ENCODE measurements at regions not wholly inside any gene's neighbourhood (a gene's known extent, or its start where the extent isn't known, plus 50 kb on each side); places are given as distances from the start of the nearest gene placed in this dataset.

GRCh38 chr11:97506076-97506759 is 1116.4 kb downstream of the JRKL start:
- no peak overlapping the region for H4K5ac ChIP-seq (ENCODE audit: low read depth, low read length)
- no peaks in the 10 kb centered on the region for H3K9me1 ChIP-seq (ENCODE audit: insufficient read depth, low read length)
- no peak overlapping the region for H2BK120ac ChIP-seq (ENCODE audit: low read depth, low read length)
- no peak overlapping the region for H3K18ac ChIP-seq (ENCODE audit: low read depth, low read length)
- H3K4ac ChIP-seq (ENCODE audit: low read depth, low read length), result no peak overlapping the region
- TF ChIP-seq MXI1 (IDR thresholded peaks at IDR 0.05; ENCODE audit: borderline replicate concordance, low read depth, low read length), result no peak
- no peak for TF ChIP-seq POLR2A (IDR thresholded peaks at IDR 0.05; ENCODE audit: low read depth, low read length)
- no peak for TF ChIP-seq BHLHE40 (IDR thresholded peaks at IDR 0.05; ENCODE audit: low read depth, low read length)
- no peak for TF ChIP-seq USF2 (IDR thresholded peaks at IDR 0.05; ENCODE audit: low read depth, low read length)
- TF ChIP-seq RCOR1 (IDR thresholded peaks at IDR 0.05; ENCODE audit: insufficient replicate concordance, low read length), result no peak
- TF ChIP-seq CTCF (conservative IDR thresholded peaks at IDR 0.05; ENCODE audit: low read depth, low read length), result no peak
- TF ChIP-seq CEBPB (IDR thresholded peaks at IDR 0.05; ENCODE audit: low read depth, low read length), result no peak
- no peak for TF ChIP-seq CHD1 (IDR thresholded peaks at IDR 0.05; ENCODE audit: low read depth, low read length)
- TF ChIP-seq FOS (IDR thresholded peaks at IDR 0.05; ENCODE audit: low read depth, low read length), result no peak
- TF ChIP-seq MAFK (IDR thresholded peaks at IDR 0.05; ENCODE audit: low read depth, low read length), result no peak
- H4K8ac ChIP-seq (ENCODE audit: low read depth in 2 of 2, low read length in 2 of 2), result no peak overlapping the region
- no peak overlapping the region for H3K9ac ChIP-seq (ENCODE audit: low read depth, low read length)
- H2BK5ac ChIP-seq (ENCODE audit: low read depth, low read length, poor library complexity, severe bottlenecking), result no peak overlapping the region
- H4K91ac ChIP-seq (ENCODE audit: insufficient read depth, low read depth, low read length), result no peak overlapping the region
- ChIA-PET POLR2A (ENCODE audit: unreplicated experiment) (no interaction called here), CTCF (no interaction called here)
- no peaks in the 10 kb centered on the region for H3K79me1 ChIP-seq (ENCODE audit: low read depth in 1 of 2, low read length in 2 of 2)
- ATAC-seq (ENCODE audit: low read depth), result no peak
- no peak overlapping the region for H2AK9ac ChIP-seq (replicated peaks; ENCODE audit: low read depth, low read length, poor library complexity)
- in situ Hi-C loops (cut with MboI; ENCODE audit: low sequenced_read_pairs) (no loop called here), intact Hi-C loops (cut with micrococcal nuclease) (no loop called here), dilution Hi-C loops (cut with HindIII; ENCODE audit: low sequenced_read_pairs, unreplicated experiment) (no loop called here)
- no peaks in the 10 kb centered on the region for H3K36me3 ChIP-seq (ENCODE audit: control insufficient read depth, insufficient read depth, low read length)
- H3K4me1 ChIP-seq (ENCODE audit: control insufficient read depth, insufficient read depth, low read length), result no peaks in the 10 kb centered on the region
- peaks cover 5% of the 10 kb centered on the region for H3K9me3 ChIP-seq (ENCODE audit: control insufficient read depth, insufficient read depth, low read length)
- no CpG with 5 or more reads among the region's 5 CpGs for WGBS, 2 experiments (ENCODE audit: extremely low coverage in 2 of 2, insufficient read length in 1 of 2)
- DNase-seq, result no peak
- H2BK15ac ChIP-seq (ENCODE audit: low read depth, low read length), result no peak overlapping the region
- H3K27ac ChIP-seq (ENCODE audit: insufficient read depth, low read length), result no peak overlapping the region
- BruUV-seq (replicated peaks), result no TSS peak
- no peak overlapping the region for H2BK20ac ChIP-seq (ENCODE audit: low read depth, low read length)
- H3K14ac ChIP-seq (replicated peaks; ENCODE audit: low read depth, low read length), result no peak overlapping the region
- no peak overlapping the region for H3K4me3 ChIP-seq (ENCODE audit: insufficient read depth, low read depth, low read length)
- no peaks in the 10 kb centered on the region for H3K27me3 ChIP-seq (ENCODE audit: control insufficient read depth, insufficient read depth, low read length)
- H2AK5ac ChIP-seq (ENCODE audit: low read depth, low read length), result no peak overlapping the region
- no peak overlapping the region for H3K4me2 ChIP-seq (ENCODE audit: low read depth, low read length)
- H3K23ac ChIP-seq (ENCODE audit: low read depth, low read length), result no peak overlapping the region
- H2AFZ ChIP-seq (replicated peaks; ENCODE audit: low read length, poor library complexity), result no peak overlapping the region
- H3K56ac ChIP-seq (ENCODE audit: extremely low read depth, insufficient read depth, low read length), result no peak overlapping the region
- no peaks in the 10 kb centered on the region for H4K20me1 ChIP-seq (ENCODE audit: insufficient read depth, low read length)

Data from IMR-90 (cell line).